HCT116 (cell line): ENCODE measurements at regions not wholly inside any gene's neighbourhood (a gene's known extent, or its start where the extent isn't known, plus 50 kb on each side); places are given as distances from the start of the nearest gene placed in this dataset.

ENCODE experiments used
- POLR2A ChIP-seq: IDR thresholded peaks from 2 replicates; pipeline ENCODE4 v1.7.0; 2011; ENCODE audit warnings: borderline replicate concordance; ENCODE audit not compliant: insufficient read depth, insufficient read length; ENCODE audit errors: extremely low read depth
- POLR2AphosphoS5 ChIP-seq: IDR thresholded peaks from 2 replicates; pipeline ENCODE4 v1.6.1; 2011; ENCODE audit warnings: mild to moderate bottlenecking, low read depth, low read length, moderate library complexity
- RAD21 ChIP-seq: IDR thresholded peaks from 2 replicates; pipeline ENCODE4 v1.6.1; 2012; ENCODE audit warnings: low read depth, mild to moderate bottlenecking
- SIN3A ChIP-seq: IDR thresholded peaks from 2 replicates; pipeline ENCODE4 v1.6.1; 2012; ENCODE audit warnings: low read depth
- SP1 ChIP-seq: IDR thresholded peaks from 2 replicates; pipeline ENCODE4 v1.6.1; 2012; ENCODE audit warnings: low read depth
- ZNF274 ChIP-seq: fragments of 200-500 bp; sonication (Bioruptor generic); IDR thresholded peaks from 2 replicates; pipeline ENCODE4 v1.6.1; 2014; ENCODE audit warnings: mild to moderate bottlenecking, low read depth, low read length, inconsistent platforms
- TF ChIP-seq, protein P1 (sequence below), 3 experiments: fragments of 200-600 bp in 1 of 3; sonication (generic) in 1 of 3; IDR thresholded peaks in 2 of 3; conservative IDR thresholded peaks in 1 of 3; 2 replicates each; pipeline ENCODE4 v1.5.1; 2012 to 2017; ENCODE audit warnings: low read depth in 2 of 3, low read length in 2 of 3, antibody characterized with exemption in 1 of 3, borderline replicate concordance in 1 of 3, control low read depth in 1 of 3, mild to moderate bottlenecking in 1 of 3, mixed read lengths in 1 of 3, mixed run types in 1 of 3, moderate library complexity in 1 of 3; ENCODE audit not compliant: insufficient read depth in 1 of 3

DNA sequence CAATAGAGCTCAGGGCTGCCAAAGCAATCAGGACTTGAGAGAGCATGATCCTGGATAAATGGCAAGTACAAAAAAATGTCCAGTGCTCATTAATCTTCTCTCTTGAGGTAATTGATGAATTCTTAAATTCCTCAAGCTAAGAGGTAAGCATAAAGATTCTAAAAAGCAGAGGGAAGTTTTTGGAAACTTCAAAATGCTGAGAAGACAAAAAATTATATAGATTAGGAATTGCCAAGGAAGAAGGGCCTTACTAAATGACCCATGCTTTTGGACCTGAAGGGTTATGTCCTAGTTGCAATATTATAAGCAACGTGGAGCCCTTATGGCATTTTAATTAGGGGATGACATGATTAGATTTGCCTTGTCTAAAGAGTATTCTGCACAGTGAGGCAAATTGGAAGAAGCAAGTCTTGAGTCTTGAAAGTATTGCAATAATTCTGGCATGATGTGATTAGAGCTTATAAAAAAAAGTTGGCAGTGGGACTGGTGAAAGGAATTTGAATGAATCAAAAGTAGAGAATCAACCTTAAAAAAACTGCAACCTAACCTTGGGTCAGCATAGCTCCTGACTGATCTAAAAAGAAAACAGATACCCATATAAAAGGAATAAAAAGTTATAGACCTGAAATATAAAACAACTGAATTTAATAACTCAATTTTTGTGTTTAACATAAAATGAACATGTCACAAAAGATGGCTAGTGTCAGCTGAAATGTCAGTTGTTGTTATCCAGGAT lies 323.8 kb upstream of the ARRDC3 start:
- TF ChIP-seq RAD21 (no peak), SP1 (no peak), POLR2A (no peak), ZNF274 (no peak), SIN3A (no peak), POLR2AphosphoS5 (no peak)
- TF ChIP-seq, protein P1, sequence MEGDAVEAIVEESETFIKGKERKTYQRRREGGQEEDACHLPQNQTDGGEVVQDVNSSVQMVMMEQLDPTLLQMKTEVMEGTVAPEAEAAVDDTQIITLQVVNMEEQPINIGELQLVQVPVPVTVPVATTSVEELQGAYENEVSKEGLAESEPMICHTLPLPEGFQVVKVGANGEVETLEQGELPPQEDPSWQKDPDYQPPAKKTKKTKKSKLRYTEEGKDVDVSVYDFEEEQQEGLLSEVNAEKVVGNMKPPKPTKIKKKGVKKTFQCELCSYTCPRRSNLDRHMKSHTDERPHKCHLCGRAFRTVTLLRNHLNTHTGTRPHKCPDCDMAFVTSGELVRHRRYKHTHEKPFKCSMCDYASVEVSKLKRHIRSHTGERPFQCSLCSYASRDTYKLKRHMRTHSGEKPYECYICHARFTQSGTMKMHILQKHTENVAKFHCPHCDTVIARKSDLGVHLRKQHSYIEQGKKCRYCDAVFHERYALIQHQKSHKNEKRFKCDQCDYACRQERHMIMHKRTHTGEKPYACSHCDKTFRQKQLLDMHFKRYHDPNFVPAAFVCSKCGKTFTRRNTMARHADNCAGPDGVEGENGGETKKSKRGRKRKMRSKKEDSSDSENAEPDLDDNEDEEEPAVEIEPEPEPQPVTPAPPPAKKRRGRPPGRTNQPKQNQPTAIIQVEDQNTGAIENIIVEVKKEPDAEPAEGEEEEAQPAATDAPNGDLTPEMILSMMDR (IDR thresholded peaks at IDR 0.05 in 2 of 3, conservative IDR thresholded peaks at IDR 0.05 in 1 of 3; ENCODE audit: borderline replicate concordance in 1 of 3, insufficient read depth in 1 of 3, low read depth in 2 of 3, low read length in 2 of 3): no peak
